Activated T-helper 1 cell treated with anti-CD3 and anti-CD28 coated beads, Interleukin-2, amount 50 U/mL, for 16 hours (primary cell): ENCODE measurements at regions not wholly inside any gene's neighbourhood (a gene's known extent, or its start where the extent isn't known, plus 50 kb on each side); places are given as distances from the start of the nearest gene placed in this dataset.

ENCODE experiments used
- DNase-seq, 2 donors: peaks; one replicate each; pipeline ENCODE4 v3.0.0-alpha.2; 2020; ENCODE audit warnings: low read depth in 1 of 2, low spot score in 1 of 2

GRCh38 chr13:29908416-29909080 is 58.1 kb upstream of the UBL3 start:
- no peak for DNase-seq

GRCh38 chr13:29907670-29908069 is 57.3 kb upstream of the UBL3 start:
- DNase-seq, result no peak

GRCh38 chr13:29906432-29907011 is 56.1 kb upstream of the UBL3 start:
- DNase-seq, result no peak

GRCh38 chr13:29905845-29906244 is 55.4 kb upstream of the UBL3 start:
- DNase-seq, result no peak

- no peak for DNase-seq
Observed at GRCh38 chr13:29903996-29904395, 53.6 kb upstream of the UBL3 start.

GRCh38 chr13:29903543-29903942 is 53.1 kb upstream of the UBL3 start:
- DNase-seq, result no peak

GRCh38 chr13:29902632-29903305 is 52.4 kb upstream of the UBL3 start:
- no peak for DNase-seq

GRCh38 chr13:29901710-29902631 is 51.6 kb upstream of the UBL3 start:
- no peak for DNase-seq
